ENCODE measurements at regions not wholly inside any gene's neighbourhood (a gene's known extent, or its start where the extent isn't known, plus 50 kb on each side); places are given as distances from the start of the nearest gene placed in this dataset.

GRCh38 chr15:87322870-87323269 is 933.7 kb downstream of the NTRK3 start:
- TF ChIP-seq POLR2A (IDR thresholded peaks at IDR 0.05; ENCODE audit: low read length) (no peak), GATA1 (IDR thresholded peaks at IDR 0.05; ENCODE audit: low read depth, low read length) (no peak)
